Tibial nerve (tissue), 4 donors: ENCODE measurements at regions not wholly inside any gene's neighbourhood (a gene's known extent, or its start where the extent isn't known, plus 50 kb on each side); places are given as distances from the start of the nearest gene placed in this dataset.

ENCODE experiments used
- DNase-seq, 2 donors: peaks; one replicate each; pipeline ENCODE4 v3.0.0-alpha.2; 2019; ENCODE audit warnings: low spot score in 2 of 2
- H3K27ac ChIP-seq, 4 donors: fragments of 200-600 bp; sonication (generic) in 3 of 4; one replicate each; pipeline ENCODE4 v1.5.1; 2017 to 2019; ENCODE audit warnings: mild to moderate bottlenecking in 1 of 4
- H3K27me3 ChIP-seq, 2 donors: fragments of 200-600 bp; sonication (generic) in 1 of 2; one replicate each; pipeline versions ENCODE4 v1.5.1 to v1.6.0; 2017 to 2019
- H3K36me3 ChIP-seq, 3 donors: fragments of 200-600 bp; sonication (generic); one replicate each; pipeline ENCODE4 v1.5.1; 2018 to 2019
- H3K4me1 ChIP-seq, 4 donors: fragments of 200-600 bp; sonication (generic) in 3 of 4; one replicate each; pipeline ENCODE4 v1.5.1; 2017 to 2019
- H3K4me3 ChIP-seq, 4 donors: fragments of 200-600 bp; sonication (generic) in 3 of 4; one replicate each; pipeline ENCODE4 v1.5.1; 2017 to 2019; ENCODE audit warnings: mild to moderate bottlenecking in 1 of 4, moderate library complexity in 1 of 4
- H3K9me3 ChIP-seq, 4 donors: fragments of 200-600 bp; sonication (generic) in 3 of 4; one replicate each; pipeline ENCODE4 v1.5.1; 2017 to 2019
- CTCF ChIP-seq, 5 experiments: fragments of 200-600 bp in 3 of 5; fragments of 450-650 bp in 2 of 5; sonication (generic) in 3 of 5; IDR thresholded peaks; one replicate each; pipeline ENCODE4 v1.5.1; 2016 to 2019; ENCODE audit warnings: antibody characterized with exemption in 5 of 5, mild to moderate bottlenecking in 3 of 5, moderate library complexity in 2 of 5
- EP300 ChIP-seq, 2 donors: sonication (generic); formaldehyde crosslinking; IDR thresholded peaks; one replicate each; pipeline ENCODE4 v1.6.1; 2017; ENCODE audit warnings: antibody characterized with exemption in 2 of 2, mild to moderate bottlenecking in 1 of 2
- POLR2A ChIP-seq, 2 donors: fragments of 450-650 bp; IDR thresholded peaks; one replicate each; pipeline ENCODE4 v1.6.1; 2017; ENCODE audit warnings: antibody characterized with exemption in 2 of 2, mild to moderate bottlenecking in 2 of 2, moderate library complexity in 2 of 2
- WGBS, 2 donors: methylation state at CpG; one replicate each; pipeline ENCODE4 v1.1.5; 2018; 5-methylcytosine and 5-hydroxymethylcytosine counted together

- Histone ChIP-seq H3K27ac (no peak overlapping the region), H3K9me3 (no peaks in the 10 kb centered on the region), H3K36me3 (no peaks in the 10 kb centered on the region), H3K4me1 (no peaks in the 10 kb centered on the region), H3K27me3 (no peaks in the 10 kb centered on the region), H3K4me3 (no peak overlapping the region)
- 90 to 95% methylated on average over 2 of the region's 2 CpGs for WGBS, 2 donors
- no peak for TF ChIP-seq CTCF (IDR thresholded peaks at IDR 0.05)
- TF ChIP-seq POLR2A (IDR thresholded peaks at IDR 0.05), result no peak
- TF ChIP-seq EP300 (IDR thresholded peaks at IDR 0.05), result no peak
- no peak for DNase-seq
Observed at GRCh38 chr2:194720462-194720861, 936.6 kb upstream of the SLC39A10 start.

GRCh38 chr2:194718881-194719280 is 938.1 kb upstream of the SLC39A10 start:
- Histone ChIP-seq H3K4me3 (no peak overlapping the region), H3K4me1 (no peaks in the 10 kb centered on the region), H3K9me3 (no peaks in the 10 kb centered on the region), H3K27me3 (no peaks in the 10 kb centered on the region), H3K27ac (no peak overlapping the region), H3K36me3 (no peaks in the 10 kb centered on the region)
- TF ChIP-seq EP300 (IDR thresholded peaks at IDR 0.05), result no peak
- WGBS, 2 donors, result 83 to 100% methylated on average over 1 of the region's 1 CpG
- DNase-seq, result no peak

- DNase-seq, result no peak
- H3K36me3 ChIP-seq, result no peaks in the 10 kb centered on the region
- no peaks in the 10 kb centered on the region for H3K4me1 ChIP-seq
- 91 to 96% methylated on average over 1 of the region's 1 CpG for WGBS, 2 donors
- no peak overlapping the region for H3K4me3 ChIP-seq
- TF ChIP-seq CTCF (IDR thresholded peaks at IDR 0.05) (no peak), POLR2A (IDR thresholded peaks at IDR 0.05) (no peak), EP300 (IDR thresholded peaks at IDR 0.05) (no peak)
- no peaks in the 10 kb centered on the region for H3K9me3 ChIP-seq
- H3K27ac ChIP-seq, result no peak overlapping the region
- no peaks in the 10 kb centered on the region for H3K27me3 ChIP-seq
Observed at GRCh38 chr2:194714541-194714940, 942.5 kb upstream of the SLC39A10 start.

- H3K4me1 ChIP-seq, result no peaks in the 10 kb centered on the region
- 60% methylated on average over 3 of the region's 3 CpGs for WGBS, 2 donors
- H3K27me3 ChIP-seq, result no peaks in the 10 kb centered on the region
- H3K9me3 ChIP-seq, result no peaks in the 10 kb centered on the region
- no peaks in the 10 kb centered on the region for H3K36me3 ChIP-seq
- no peak for TF ChIP-seq CTCF (IDR thresholded peaks at IDR 0.05)
- TF ChIP-seq POLR2A (IDR thresholded peaks at IDR 0.05), result no peak
- no peak for TF ChIP-seq EP300 (IDR thresholded peaks at IDR 0.05)
- H3K4me3 ChIP-seq, result no peak overlapping the region
- no peak for DNase-seq
- H3K27ac ChIP-seq, result no peak overlapping the region
Observed at GRCh38 chr2:194709840-194710239, 947.2 kb upstream of the SLC39A10 start.

- 46 to 85% methylated on average over 2 of the region's 2 CpGs for WGBS, 2 donors
- no peak for TF ChIP-seq CTCF (IDR thresholded peaks at IDR 0.05)
- TF ChIP-seq EP300 (IDR thresholded peaks at IDR 0.05), result no peak
- no peak for TF ChIP-seq POLR2A (IDR thresholded peaks at IDR 0.05)
- no peak overlapping the region for H3K4me3 ChIP-seq
Observed at GRCh38 chr2:194706179-194706578, 950.8 kb upstream of the SLC39A10 start.

GRCh38 chr2:194705398-194705797 is 951.6 kb upstream of the SLC39A10 start:
- WGBS, 2 donors, result 69 to 85% methylated on average over 2 of the region's 2 CpGs
- no peak overlapping the region for H3K27ac ChIP-seq
- no peak for DNase-seq

More at GRCh38 chr2:194706179-194706578, 950.8 kb upstream of the SLC39A10 start:
- Histone ChIP-seq H3K36me3 (no peaks in the 10 kb centered on the region), H3K9me3 (no peaks in the 10 kb centered on the region), H3K27me3 (no peaks in the 10 kb centered on the region), H3K4me1 (no peaks in the 10 kb centered on the region), H3K27ac (no peak overlapping the region)
- no peak for DNase-seq

More at GRCh38 chr2:194705398-194705797, 951.6 kb upstream of the SLC39A10 start:
- H3K27me3 ChIP-seq, result no peaks in the 10 kb centered on the region
- no peak for TF ChIP-seq EP300 (IDR thresholded peaks at IDR 0.05)
- no peak for TF ChIP-seq CTCF (IDR thresholded peaks at IDR 0.05)
- no peak for TF ChIP-seq POLR2A (IDR thresholded peaks at IDR 0.05)
- no peak overlapping the region for H3K4me3 ChIP-seq
- H3K36me3 ChIP-seq, result no peaks in the 10 kb centered on the region
- no peaks in the 10 kb centered on the region for H3K4me1 ChIP-seq
- H3K9me3 ChIP-seq, result no peaks in the 10 kb centered on the region
